ENCODE measurements at regions not wholly inside any gene's neighbourhood (a gene's known extent, or its start where the extent isn't known, plus 50 kb on each side); places are given as distances from the start of the nearest gene placed in this dataset.
"Not testable (repeated sequence)": the region's sequence is repeated elsewhere in the genome, so short reads cannot be mapped to it uniquely, and the experiment has no call there.

DNA sequence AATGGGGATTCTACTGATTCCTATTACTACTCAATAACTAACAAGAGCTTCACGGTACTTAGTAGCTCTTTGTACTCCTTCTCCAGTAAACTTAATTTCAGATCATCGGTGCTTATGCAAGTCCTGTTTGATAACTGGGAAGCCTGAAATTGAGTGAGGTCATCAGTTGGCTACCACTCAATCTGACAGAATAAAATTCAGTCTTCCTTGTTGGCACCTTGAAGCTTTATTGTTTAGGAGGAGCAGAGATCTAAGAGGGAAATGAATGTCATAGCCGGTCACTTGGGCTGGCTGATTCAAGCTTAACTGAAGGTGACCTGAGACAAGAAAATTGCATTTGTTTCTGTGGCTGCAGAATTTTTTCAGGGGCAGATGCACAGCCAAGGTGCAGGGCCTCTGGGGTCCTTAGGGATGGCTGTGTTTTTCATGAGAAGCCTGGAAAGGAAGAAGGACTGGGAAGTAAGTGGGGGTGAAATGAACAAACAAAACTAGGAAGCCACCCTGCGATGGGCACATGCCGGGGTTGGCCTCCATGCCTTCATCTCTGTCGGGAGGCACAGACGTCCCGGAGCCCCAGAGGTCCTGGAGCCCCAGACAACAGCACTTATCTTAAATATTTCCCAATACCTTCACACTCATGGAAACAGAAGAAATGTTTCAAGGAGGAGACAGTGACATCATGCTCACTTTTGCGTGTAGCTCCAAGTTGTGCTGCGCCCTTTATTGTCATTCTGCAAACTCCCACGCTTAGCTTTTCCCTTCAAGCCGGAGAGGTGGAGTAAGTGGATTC lies 85.0 kb upstream of the KIF5B start:
- no peak for DNase-seq (ENCODE audit: low read depth in 2 of 2)

DNA sequence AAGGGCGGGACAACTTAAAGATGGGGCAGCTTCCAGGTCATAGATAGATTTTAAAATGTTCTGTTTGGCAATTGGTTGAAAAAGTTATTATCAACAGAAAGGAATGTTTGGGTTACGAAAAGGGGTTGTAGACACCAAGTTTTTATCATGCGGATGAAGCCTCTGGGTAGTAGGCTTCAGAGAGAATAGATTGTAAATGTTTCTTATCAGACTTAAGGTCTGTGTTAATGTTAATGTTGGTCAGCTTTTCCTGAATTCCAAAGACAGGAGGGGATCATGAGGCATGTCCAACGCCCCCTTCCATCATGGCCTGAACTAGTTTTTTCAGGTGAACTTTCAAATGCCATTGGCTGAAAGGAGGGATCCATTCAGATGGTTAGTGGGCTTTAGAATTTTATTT lies 84.2 kb upstream of the KIF5B start:
- no peak for DNase-seq (ENCODE audit: low read depth in 2 of 2)

DNA sequence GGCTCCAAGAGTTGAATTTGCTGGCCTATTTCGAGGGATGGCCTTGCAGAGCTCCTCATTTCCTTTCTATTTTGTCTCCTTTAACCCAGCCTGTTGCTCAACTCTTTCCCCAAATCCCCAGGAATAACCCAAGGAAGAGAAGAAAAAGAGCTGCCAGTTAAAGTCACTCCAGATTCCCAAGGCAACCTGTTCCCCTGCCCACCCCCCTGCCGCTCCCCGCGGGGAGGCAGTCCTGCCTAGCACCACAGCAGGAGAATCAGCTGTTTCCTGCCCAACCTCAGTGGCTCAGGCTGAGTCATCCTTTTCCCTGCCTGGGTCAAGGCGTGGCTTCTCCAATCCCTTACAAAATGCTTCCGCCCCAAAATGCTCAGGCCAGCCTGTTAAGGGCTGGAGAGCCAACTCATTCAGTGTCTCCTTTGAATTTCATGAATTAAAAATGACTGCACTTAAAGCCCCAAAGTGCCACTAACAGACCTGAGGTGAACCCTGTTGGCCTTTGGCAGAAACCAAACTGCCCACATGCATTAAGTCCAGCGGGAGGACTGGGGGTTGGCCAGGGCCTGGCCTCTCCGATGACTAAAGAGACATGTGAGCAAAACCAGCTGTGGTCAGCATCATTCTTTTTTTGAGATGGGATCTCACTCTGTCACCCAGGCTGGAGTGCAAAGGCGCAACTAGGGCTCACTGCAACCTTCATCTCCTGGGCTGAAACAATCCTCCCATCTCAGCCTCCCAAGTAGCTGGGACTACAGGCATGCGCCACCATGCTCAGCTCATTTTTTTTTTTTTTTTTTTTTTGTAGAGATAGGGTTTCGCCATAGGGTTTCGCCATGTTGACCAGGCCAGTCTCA lies 83.2 kb upstream of the KIF5B start:
- no peak for DNase-seq (ENCODE audit: low read depth in 2 of 2)

DNA sequence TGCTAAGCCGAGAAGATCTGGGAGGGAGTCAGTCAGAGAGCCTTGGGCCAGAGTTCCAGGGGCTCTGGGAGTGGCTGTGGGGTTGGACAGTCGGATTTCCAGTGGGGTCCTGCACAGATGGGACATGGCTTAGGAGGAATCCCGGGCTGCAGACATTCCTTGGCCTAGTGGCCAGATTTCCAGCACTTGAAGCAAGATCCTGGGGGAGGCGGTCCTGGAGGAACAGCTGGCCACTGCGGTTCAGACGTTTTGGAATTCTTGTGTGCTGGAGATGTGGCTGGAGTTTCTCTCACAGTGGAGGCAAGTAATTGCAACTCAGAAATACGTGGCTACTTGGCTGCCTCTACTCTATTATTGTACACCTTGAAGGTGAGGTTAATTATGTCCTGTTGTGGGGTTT lies 80.7 kb upstream of the KIF5B start:
- DNase-seq (ENCODE audit: low read depth in 2 of 2): not testable (repeated sequence)

DNA sequence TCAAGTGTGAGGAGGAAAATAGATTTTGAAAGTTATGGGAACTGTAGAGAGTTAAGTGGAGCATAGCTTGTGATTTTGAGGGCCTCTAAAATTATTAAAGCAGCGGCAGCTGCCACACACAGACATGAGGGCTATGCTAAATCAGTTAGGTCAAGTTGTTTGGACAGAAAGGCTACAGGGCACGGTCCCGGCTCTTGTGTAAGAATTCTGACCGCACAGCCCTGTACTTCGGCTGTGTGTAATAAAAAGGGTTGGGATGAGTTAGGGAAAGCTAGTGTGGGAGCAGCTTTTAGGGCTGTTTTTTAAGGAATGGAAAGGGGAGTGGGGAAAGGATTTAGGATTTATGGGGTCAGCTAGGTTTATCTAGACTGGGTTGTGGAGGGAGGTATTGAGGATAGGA lies 79.6 kb upstream of the KIF5B start:
- not testable (repeated sequence) for DNase-seq (ENCODE audit: low read depth in 2 of 2)

DNA sequence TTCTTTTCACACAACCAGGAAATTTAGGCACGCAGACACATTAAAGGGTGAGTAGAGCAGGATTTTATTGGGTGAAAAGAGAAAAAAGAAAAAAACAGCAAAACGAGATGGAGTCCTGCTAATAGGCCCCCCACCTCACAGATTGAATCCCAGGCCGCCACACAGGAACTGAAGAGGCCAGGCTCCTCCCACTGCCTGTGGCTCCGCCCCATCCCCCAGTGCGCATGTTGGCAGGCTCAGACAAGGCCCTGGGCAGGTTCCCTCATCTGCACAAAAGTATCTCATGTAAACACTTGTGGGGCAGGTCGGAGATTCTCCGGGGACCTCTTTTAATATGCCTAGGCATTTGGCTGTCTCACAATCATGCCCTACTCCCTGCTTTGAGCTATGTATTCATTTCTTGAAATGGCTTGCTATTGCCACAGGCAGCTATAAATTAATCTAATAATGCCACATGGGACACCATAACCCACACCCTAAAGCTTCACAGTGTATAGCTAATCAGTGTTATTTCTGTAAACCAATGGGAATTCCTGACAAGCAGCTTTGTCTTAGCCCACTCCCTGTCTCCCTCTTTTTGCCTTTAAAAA lies 76.2 kb upstream of the KIF5B start:
- no peak for DNase-seq (ENCODE audit: low read depth in 2 of 2)

DNA sequence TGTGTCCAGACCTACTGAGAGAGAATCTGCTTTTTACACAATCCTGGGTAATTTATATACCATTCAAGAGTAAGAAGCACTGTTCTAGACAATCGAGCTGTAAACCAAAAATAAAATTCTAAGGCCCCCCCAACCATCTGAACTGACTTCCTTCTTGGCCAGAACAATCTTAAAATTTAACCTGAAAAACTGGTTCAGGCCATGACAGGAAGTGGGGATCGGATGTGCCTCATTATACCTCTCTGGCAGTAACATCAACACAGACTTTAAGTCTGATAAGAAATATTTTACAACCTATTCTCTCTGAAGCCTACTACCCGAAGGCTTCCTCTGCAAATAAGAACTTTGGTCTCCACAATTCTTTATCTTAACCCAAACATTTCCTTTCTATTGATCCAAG lies 75.2 kb upstream of the KIF5B start:
- DNase-seq (ENCODE audit: low read depth in 2 of 2): no peak

DNA sequence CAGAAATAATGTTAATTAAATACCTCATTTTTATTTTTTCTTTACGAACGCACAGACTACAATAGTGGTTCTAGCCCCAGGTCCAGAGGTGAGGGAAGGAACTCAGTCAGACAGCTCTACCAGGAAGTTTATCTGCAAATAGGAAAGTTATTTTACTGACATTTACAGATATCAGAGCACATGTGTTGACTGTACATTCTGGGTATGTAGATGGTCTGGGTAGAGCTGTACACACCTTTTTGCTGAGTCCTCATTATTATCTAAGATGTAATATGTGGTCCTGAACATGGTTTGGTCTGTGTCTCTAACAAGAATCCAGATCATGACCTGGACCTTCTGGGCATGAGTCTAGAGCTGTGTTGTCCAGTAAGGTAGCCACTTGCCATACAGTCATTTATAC lies 74.6 kb upstream of the KIF5B start:
- DNase-seq (ENCODE audit: low read depth in 2 of 2): no peak

DNA sequence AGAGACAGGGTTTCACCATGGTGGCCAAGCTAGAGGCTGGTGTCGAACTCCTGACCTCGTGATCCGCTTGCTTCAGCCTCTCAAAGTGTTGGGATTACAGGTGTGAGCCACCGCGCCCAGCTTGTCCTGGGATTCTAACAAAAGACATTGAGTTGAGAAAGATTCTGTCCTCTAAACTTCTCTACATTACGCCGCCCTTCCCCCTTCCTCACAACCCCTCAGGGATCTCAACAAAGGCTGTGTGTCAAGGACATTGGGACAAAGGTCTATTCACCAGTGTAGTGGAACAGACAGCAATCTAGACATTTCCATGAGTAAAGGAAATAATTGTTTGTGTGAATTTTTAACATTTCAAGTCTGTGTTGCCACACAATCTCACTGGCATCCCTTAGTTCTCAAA lies 68.8 kb upstream of the KIF5B start:
- no peak for DNase-seq (ENCODE audit: low read depth in 2 of 2)

DNA sequence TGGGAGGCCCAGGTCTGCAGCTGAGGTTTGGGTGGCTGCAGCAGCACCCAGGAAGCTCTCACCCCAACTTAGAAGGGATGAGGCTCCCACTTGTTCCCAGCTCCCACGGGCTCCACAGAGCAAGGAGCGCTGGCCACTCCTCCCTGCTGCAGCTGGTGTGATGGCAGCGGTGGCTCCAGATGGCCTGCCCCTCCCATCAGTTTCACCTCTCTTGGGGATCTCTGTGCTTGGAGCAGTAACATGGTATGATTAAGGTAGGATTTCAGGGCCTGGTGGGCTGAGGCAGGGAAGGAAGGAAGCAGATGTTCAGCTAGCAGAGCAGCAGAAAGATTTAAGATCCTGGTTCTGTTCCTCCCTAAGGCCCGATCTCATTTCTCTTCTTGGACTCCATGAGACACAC lies 66.8 kb upstream of the KIF5B start:
- DNase-seq (ENCODE audit: low read depth in 2 of 2): no peak

DNA sequence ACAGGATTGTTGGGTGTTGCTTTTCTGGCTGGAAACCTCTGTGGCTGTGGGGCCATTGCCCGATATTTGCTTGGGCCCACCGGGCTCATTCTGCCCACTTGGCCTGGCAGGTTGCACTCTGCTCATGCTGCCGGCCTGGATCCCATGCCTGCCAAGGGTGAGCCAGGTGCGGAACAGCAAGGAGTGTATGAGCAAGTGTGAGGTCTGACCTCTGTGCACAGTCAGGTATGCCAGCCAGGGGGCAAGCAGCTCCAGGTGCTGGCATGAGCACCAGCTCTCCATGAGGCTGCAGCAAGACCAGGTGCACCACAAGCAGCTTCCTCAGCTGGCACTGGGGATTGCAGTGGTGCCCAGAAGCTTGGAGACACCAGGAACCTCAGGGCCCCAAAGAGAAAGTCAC lies 65.4 kb upstream of the KIF5B start:
- no peak for DNase-seq (ENCODE audit: low read depth in 2 of 2)

DNA sequence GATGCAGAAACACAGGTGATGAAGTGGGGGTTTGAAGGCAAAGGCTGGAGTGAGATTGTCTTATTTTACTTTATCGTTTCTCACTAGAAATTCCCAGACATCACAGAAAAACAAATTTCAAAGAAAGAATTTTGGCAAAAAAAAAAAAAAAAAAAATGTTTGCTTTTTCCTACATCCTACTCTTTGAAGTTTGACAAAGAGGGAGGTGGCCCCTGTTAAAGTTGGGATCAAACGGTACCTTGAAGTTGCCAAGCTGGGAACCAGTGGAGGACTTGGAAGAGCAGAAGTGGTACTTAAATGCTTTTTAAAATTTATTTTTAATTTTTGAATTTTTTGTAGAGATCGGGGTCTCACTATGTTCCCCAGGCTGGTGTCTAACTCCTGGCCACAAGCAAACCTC lies 63.9 kb upstream of the KIF5B start:
- no peak for DNase-seq (ENCODE audit: low read depth in 2 of 2)

DNA sequence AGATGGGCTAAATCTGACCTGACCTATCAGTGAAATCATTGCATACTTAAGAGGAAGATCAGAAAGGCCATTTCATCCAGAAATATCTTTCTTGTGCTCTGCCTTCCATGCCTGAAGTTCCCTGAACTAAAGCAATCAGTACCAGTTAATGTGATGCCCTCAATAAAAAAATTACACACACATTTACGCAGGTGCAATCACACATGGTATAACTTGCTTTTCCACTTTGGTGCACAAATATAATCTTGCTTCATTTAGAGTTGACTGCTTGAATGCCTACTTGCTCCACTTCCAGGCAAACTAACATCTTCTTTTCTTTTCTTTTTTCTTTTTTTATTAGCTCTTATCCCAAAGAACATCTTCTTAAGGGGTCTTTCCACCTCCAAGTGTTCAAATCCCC lies 58.3 kb upstream of the KIF5B start:
- no peak for DNase-seq (ENCODE audit: low read depth in 2 of 2)

DNA sequence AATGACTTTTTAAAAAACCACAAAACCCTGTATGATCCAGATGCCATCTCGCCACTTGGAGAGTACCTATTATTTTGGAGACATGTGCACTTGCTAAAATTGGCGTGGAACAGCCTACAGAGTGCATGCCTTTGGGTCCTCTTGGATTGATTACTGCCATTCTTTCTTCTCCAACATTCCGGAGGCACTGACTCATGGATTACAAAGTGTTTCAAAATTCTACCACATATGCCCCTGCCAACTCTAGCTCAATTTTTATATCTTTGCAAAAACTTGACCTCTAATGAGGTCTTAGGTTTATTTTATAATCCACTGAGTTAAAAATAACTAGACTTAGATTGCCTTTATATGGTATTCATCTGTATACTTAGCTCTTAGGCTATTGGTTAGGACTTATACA lies 55.8 kb upstream of the KIF5B start:
- no peak for DNase-seq (ENCODE audit: low read depth in 2 of 2)

DNA sequence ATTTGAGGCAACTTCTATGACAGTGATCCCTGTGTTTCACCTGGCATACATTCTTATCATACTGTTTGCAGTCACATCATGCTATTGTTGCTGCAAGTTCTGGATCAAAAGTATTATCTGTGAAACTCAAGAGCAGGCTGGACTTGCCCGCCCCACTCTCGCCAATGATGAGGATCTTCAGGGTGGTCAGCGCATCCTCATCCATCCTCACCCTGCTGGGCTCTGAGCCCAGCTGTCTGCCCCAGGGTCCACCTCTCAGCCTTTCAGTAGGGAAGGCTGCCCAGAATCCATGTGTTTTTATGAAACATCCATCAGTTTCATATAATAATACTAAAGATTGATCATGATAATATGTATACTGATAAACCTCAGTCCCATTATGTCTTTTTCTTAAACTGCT lies 55.4 kb upstream of the KIF5B start:
- DNase-seq (ENCODE audit: low read depth in 2 of 2): no peak

DNA sequence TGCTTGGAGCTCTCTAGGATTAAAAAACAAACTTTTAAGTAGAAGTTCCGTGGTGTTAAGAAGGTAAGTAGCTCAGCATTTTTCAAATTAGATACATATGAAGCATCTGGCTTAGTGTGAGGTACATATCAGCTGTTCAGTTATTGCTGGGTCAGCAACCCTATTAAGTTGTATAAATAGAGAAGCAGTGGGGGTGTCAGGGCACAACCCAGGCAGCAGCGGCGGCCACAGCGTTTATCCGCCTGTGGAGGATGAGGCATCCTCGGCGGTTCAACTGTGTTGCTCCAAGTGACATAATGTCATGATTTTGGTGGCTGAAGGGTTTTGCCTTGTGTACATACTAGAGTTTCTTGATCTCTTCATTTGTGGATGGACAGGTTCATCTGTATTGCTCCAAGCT lies 54.6 kb upstream of the KIF5B start:
- DNase-seq (ENCODE audit: low read depth in 2 of 2): no peak

DNA sequence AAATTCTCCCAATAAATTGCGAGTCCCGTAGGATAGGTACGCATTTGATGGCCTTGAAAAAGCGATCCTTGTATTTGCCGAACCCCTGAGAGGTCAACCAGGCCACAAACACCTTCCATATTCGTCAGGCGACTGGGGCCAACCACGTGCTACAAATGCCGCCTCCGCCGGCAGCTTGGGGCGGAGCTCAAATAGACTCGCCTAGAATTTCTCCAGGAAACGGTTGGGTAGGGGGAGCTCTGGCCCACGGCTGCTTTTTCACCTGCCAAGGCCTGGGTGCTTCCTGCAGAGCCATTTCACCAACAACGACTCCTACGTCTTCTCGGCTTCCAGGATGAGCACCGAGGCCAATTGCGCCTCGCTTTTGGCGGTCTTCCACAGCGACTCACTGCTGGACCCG lies 53.4 kb upstream of the KIF5B start:
- no peak for DNase-seq (ENCODE audit: low read depth in 2 of 2)

All from stimulated activated CD4-positive, alpha-beta T cell treated with anti-CD3 and anti-CD28 coated beads, Interleukin-1b, Interleukin-23, amount 100 ng/mL, for 1 hour (primary cell).